ENCODE measurements at regions not wholly inside any gene's neighbourhood (a gene's known extent, or its start where the extent isn't known, plus 50 kb on each side); places are given as distances from the start of the nearest gene placed in this dataset.

- no peak for TF ChIP-seq CTCF (IDR thresholded peaks at IDR 0.05; ENCODE audit: insufficient read depth, low read depth, low read length, missing control alignments)
- H3K4me3 ChIP-seq (ENCODE audit: low read depth, low read length): no peak overlapping the region
- no peak for DNase-seq (ENCODE audit: low read depth)
Observed at GRCh38 chr16:86291491-86291890, 218.8 kb upstream of the FOXF1 start.

DNA sequence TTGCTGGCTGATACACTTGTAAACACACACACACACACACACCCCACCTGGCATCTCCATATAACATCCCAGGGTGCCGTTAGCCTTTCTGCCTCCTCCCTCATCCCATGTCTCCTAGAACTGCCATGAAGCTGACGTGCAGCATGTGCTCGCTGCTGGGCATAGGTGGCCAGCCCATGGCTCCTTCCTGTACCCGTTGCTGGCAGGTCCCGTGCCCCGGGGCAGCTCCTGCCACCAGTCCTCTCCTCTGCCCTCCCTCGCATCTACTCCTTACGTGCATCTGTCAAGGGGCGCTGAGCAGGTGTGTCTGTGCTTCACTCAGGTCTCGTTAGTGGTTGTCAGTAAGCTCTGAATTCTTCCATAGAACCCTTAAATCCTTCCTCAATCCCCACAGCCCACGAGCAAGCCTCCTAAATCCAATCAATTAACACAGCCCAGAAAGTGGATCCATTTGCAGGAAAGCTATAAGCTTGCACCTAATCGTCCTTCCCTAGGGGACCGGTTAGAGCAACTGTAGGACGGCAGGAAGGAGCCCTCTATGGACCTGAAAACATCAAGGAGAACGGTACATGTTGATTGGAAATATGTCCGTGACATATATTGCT is 218.1 kb upstream of the FOXF1 start:
- no peak for DNase-seq (ENCODE audit: low read depth)
- no peak for TF ChIP-seq CTCF (IDR thresholded peaks at IDR 0.05; ENCODE audit: insufficient read depth, low read depth, low read length, missing control alignments)
- no peak overlapping the region for H3K4me3 ChIP-seq (ENCODE audit: low read depth, low read length)

- H3K4me3 ChIP-seq (ENCODE audit: low read depth, low read length): no peak overlapping the region
- no peak for TF ChIP-seq CTCF (IDR thresholded peaks at IDR 0.05; ENCODE audit: insufficient read depth, low read depth, low read length, missing control alignments)
- DNase-seq (ENCODE audit: low read depth): no peak
Observed at GRCh38 chr16:86292942-86293341, 217.4 kb upstream of the FOXF1 start.

GRCh38 chr16:86293906-86294305 is 216.4 kb upstream of the FOXF1 start:
- no peak for TF ChIP-seq CTCF (IDR thresholded peaks at IDR 0.05; ENCODE audit: insufficient read depth, low read depth, low read length, missing control alignments)
- H3K4me3 ChIP-seq (ENCODE audit: low read depth, low read length): no peak overlapping the region
- DNase-seq (ENCODE audit: low read depth): no peak

DNA sequence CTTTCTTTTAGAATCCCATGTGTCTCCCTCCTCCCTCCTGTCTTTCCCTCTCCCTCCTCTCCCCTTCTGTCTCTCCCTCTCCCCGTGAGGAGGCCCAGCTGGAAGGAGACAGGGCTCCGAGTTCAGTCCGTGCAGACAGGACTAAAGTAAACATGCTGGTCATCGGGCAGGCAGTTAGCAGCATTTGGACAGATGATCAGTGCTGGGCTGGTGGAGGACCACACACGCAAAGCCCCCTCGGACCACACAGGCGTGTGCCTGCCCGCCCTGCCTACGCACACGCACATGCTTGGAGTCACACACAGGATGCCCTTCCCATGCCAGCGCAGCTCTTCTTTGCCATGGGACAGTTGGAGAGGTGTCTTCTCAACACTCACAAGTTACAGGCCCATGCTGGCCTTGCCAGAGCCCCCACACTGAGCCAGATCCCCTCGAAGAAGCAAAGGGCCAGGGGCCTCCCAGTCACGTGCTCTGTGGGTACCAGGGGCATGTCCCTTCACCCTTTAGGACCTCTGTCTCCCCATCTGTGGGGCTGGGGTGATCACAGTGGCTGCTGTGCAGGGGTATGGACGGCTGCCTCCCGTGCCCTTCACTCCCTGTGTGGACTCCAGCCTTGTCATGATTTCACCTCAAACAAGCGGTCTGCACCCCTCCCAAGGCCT is 215.7 kb upstream of the FOXF1 start:
- H3K4me3 ChIP-seq (ENCODE audit: low read depth, low read length): no peak overlapping the region
- no peak for DNase-seq (ENCODE audit: low read depth)
- TF ChIP-seq CTCF (IDR thresholded peaks at IDR 0.05; ENCODE audit: insufficient read depth, low read depth, low read length, missing control alignments): no peak

GRCh38 chr16:86296256-86296655 is 214.1 kb upstream of the FOXF1 start:
- no peak overlapping the region for H3K4me3 ChIP-seq (ENCODE audit: low read depth, low read length)
- TF ChIP-seq CTCF (IDR thresholded peaks at IDR 0.05; ENCODE audit: insufficient read depth, low read depth, low read length, missing control alignments): no peak
- no peak for DNase-seq (ENCODE audit: low read depth)

GRCh38 chr16:86297391-86297790 is 212.9 kb upstream of the FOXF1 start:
- no peak overlapping the region for H3K4me3 ChIP-seq (ENCODE audit: low read depth, low read length)
- DNase-seq (ENCODE audit: low read depth): no peak
- TF ChIP-seq CTCF (IDR thresholded peaks at IDR 0.05; ENCODE audit: insufficient read depth, low read depth, low read length, missing control alignments): no peak
